ENCODE measurements at regions not wholly inside any gene's neighbourhood (a gene's known extent, or its start where the extent isn't known, plus 50 kb on each side); places are given as distances from the start of the nearest gene placed in this dataset.
A peak's percentile ranks its signal among the peaks of the same experiment; 100 is the strongest.

DNA sequence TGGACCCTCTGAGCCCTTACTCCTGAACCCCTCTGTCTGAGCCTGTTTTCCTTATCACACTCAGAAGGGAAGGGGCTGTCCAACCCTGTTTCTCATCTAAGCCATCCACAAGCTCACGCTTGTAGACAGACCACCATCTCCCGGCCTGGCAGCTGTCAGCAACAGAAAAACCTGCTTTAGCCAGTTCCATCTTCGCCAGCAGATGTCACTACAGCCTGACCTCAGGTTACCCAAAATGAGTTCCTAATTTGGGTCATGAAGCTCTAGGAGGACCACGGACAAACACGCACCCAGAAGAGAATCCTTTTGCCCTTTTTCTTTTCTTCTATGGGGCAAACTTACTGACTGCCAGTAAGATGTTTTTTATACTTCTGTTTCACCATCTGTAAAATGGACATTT is 445.4 kb downstream of the BCOR start:
- H3K36me3 Mint-ChIP-seq (ENCODE audit: low read depth): no peaks in the 10 kb centered on the region
- no peaks in the 10 kb centered on the region for H3K9me3 Mint-ChIP-seq
- peaks cover 7% of the 10 kb centered on the region for H3K4me1 Mint-ChIP-seq (ENCODE audit: low read depth)
- peak; percentile 1 for DNase-seq (ENCODE audit: low spot score)
- intact Hi-C loops (cut with micrococcal nuclease): loop anchor here (5.0 kb wide), 2 partner anchors 445 to 615 kb away; partner anchors contain the start of gene BCOR
- H3K4me3 Mint-ChIP-seq: no peak overlapping the region
- H3K27ac Mint-ChIP-seq: peak overlapping the region; percentile 13
- H3K27me3 Mint-ChIP-seq (ENCODE audit: insufficient read depth): peaks cover 4% of the 10 kb centered on the region

DNA sequence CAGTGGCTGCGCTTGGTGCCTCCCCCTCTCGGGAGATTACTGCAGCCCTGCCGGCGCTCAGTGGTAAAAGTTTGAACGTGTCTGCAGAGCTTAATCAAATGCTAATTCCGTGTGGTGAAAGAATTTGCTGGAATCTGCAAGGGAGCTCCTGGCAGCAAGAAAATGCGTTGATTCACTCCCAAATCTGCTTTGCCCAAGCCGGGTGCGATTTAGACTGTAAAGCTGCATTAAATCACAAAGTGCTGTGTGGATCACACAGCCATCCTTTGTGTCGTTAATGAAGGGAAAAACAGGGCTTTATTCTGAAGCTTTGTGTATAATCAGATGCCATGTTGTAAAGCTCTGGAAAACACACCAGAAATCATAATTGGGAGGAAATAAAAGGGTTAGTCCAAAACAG is 444.1 kb downstream of the BCOR start:
- DNase-seq (ENCODE audit: low spot score): no peak
- peaks cover 4% of the 10 kb centered on the region for H3K27me3 Mint-ChIP-seq (ENCODE audit: insufficient read depth)
- no peak overlapping the region for H3K27ac Mint-ChIP-seq
- no peaks in the 10 kb centered on the region for H3K9me3 Mint-ChIP-seq
- peaks cover 7% of the 10 kb centered on the region for H3K4me1 Mint-ChIP-seq (ENCODE audit: low read depth)
- H3K4me3 Mint-ChIP-seq: no peak overlapping the region
- intact Hi-C loops (cut with micrococcal nuclease): loop anchor here (5.0 kb wide), 2 partner anchors 444 to 614 kb away; partner anchors contain the start of gene BCOR
- no peaks in the 10 kb centered on the region for H3K36me3 Mint-ChIP-seq (ENCODE audit: low read depth)

DNA sequence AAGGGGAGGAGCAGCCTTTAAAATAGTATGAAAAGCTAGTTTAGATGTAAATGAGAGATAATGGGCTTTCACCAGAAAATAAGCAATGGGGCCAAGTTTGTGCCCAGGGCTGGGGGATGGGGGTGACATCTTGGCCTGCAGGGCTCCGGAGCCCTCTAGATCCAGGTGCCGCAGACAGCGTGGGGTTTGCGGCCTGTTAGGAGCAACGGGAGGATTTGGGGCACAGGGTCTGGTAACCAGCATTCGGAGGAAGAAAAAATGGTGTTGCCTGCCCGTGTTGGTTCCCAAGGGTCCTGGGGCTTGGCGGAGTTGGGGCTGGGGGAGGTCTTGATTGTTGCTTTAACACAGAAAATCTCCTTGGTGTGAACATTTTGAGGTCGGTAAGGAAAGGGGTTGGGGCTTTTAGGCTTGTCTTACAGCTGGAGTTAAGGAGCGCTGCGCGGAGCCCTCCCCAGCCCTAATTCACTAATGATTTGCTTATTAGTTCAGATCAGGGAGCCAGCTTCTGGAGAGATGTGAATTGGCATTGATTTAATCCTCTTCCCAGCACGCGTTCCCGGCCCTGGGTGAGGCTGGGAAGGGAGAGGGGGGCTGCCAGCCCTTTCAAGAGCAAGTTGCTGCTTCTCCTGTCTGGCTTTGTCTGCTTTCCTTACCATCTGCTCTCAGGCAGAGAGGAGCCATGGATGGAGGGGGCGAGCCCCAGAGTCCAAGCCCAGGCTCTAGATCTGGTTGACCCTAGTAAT is 443.4 kb downstream of the BCOR start:
- Mint-ChIP-seq H3K4me3 (no peak overlapping the region), H3K9me3 (no peaks in the 10 kb centered on the region), H3K4me1 (ENCODE audit: low read depth) (peaks cover 7% of the 10 kb centered on the region), H3K27me3 (ENCODE audit: insufficient read depth) (peaks cover 4% of the 10 kb centered on the region), H3K27ac (no peak overlapping the region), H3K36me3 (ENCODE audit: low read depth) (no peaks in the 10 kb centered on the region)
- no peak for DNase-seq (ENCODE audit: low spot score)
- intact Hi-C loops (cut with micrococcal nuclease): loop anchor here (5.0 kb wide), 2 partner anchors 443 to 613 kb away; partner anchors contain the start of gene BCOR

DNA sequence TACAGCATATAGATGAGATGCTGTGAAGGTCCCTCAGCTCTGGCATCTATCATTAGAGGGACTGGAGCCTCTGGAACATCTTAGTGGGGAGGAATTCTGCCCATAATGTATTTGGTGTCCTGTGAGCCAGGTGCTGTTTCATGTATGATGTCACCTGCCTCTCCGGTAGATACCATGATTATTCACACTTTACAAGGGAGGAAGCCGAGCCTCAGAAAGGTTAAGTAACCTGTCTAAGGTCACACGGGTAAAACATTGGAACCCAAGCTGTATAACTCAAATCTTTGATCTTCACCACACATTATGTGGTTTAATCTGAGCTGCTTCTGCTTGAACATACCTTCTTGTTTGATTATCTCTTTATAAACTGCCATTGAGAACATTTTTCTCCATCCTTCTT is 442.8 kb downstream of the BCOR start:
- intact Hi-C loops (cut with micrococcal nuclease): loop anchor here (5.0 kb wide), 2 partner anchors 442 to 612 kb away; partner anchors contain the start of gene BCOR
- H3K4me3 Mint-ChIP-seq: no peak overlapping the region
- H3K4me1 Mint-ChIP-seq (ENCODE audit: low read depth): peaks cover 7% of the 10 kb centered on the region
- H3K27me3 Mint-ChIP-seq (ENCODE audit: insufficient read depth): peaks cover 4% of the 10 kb centered on the region
- H3K36me3 Mint-ChIP-seq (ENCODE audit: low read depth): no peaks in the 10 kb centered on the region
- DNase-seq (ENCODE audit: low spot score): no peak
- H3K9me3 Mint-ChIP-seq: no peaks in the 10 kb centered on the region
- H3K27ac Mint-ChIP-seq: no peak overlapping the region

DNA sequence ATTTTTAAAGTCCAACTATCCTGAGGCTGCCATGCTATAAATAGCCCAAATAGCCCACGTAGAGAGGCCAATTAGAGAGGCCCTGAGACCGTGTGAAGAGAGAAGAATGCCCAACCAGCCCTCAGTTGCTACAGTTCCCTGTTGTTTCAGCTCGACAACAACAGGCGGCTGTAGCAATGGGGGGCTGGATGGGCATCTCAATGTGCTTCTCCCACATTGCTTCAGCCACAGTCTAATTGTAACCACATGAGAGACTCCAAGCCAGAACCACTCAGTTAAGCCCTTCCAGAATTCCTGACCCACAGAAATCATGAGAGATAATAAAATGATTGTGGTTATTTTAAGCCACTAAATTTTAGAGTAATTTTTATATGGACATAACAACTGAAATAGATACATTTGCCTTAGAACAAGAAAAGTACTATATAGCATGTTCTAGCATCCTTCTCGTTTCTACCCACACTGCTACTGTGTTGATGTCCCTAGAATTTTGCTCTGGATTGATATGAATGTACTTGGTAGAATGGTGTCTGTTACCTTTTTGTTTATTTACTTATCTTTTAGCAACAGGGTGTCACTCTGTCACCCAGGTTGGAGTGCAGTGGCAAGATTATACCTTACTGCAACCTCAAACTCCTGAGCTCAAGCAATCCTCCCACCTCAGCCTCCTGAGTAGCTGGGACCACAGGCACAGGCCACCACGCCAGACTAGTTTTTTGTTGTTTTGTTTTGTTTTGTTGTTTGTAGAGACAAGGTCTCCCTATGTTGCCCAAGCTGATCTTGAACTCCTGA is 436.4 kb downstream of the BCOR start:
- Mint-ChIP-seq H3K36me3 (ENCODE audit: low read depth) (no peaks in the 10 kb centered on the region), H3K4me3 (no peak overlapping the region), H3K27me3 (ENCODE audit: insufficient read depth) (peaks cover 2% of the 10 kb centered on the region), H3K4me1 (ENCODE audit: low read depth) (no peaks in the 10 kb centered on the region), H3K27ac (no peak overlapping the region), H3K9me3 (no peaks in the 10 kb centered on the region)
- no peak for DNase-seq (ENCODE audit: low spot score)
- intact Hi-C loops (cut with micrococcal nuclease): no loop called here

DNA sequence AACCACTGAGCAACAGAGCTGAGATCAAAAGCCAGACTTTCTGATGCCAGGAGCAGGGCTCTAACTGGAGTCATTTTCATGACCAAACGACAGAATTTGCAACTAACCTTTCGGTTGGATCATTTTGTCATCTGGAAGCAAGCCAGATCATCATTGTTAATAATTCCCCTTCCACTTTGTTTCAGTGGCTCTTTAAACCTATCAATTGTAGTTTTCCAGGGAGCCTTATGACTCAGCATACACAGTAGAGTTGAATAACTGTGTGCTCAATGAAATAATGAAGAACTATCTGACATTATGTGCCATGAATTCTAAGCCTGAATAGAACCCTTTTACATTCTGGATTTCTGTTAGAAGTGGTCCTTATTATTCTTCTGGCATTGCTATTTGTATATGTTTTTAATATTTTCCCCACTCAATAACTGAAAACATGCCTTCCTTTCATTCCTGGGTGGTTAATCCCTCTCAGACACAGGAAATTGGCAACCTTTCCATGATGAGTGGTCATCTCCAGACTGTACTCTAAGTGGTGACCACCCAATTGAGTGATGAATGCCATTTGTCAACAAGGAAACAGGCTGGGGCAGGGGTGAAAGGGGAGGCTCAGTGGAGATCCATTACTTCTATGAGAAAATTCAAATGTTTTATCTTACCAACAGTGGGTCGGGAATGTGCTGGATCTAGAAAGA is 431.8 kb downstream of the BCOR start:
- Mint-ChIP-seq H3K9me3 (no peaks in the 10 kb centered on the region), H3K4me1 (ENCODE audit: low read depth) (no peaks in the 10 kb centered on the region), H3K36me3 (ENCODE audit: low read depth) (no peaks in the 10 kb centered on the region), H3K4me3 (no peak overlapping the region), H3K27me3 (ENCODE audit: insufficient read depth) (peaks cover 2% of the 10 kb centered on the region), H3K27ac (no peak overlapping the region)
- DNase-seq (ENCODE audit: low spot score): no peak
- intact Hi-C loops (cut with micrococcal nuclease): no loop called here

DNA sequence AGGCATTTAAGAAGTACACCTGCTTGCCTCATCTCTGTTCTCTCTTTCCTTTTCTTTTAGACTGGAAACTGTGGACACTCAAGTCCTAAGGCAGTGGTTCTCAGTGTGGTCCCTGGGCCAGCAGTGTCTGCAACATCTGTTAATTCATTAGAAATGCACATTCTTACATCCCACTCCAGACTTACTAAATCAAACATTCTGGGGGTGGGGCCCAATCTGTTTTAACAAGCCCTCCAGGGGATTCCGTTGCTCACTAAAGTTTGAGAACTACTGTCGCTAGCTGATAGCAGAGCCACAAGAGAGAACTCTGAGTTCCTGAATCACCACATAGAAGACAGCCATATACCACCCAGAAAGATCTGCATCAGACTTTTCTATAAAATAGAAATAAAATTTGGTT is 430.6 kb downstream of the BCOR start:
- H3K36me3 Mint-ChIP-seq (ENCODE audit: low read depth): no peaks in the 10 kb centered on the region
- no peak overlapping the region for H3K27ac Mint-ChIP-seq
- H3K9me3 Mint-ChIP-seq: no peaks in the 10 kb centered on the region
- no peak for DNase-seq (ENCODE audit: low spot score)
- peaks cover 2% of the 10 kb centered on the region for H3K27me3 Mint-ChIP-seq (ENCODE audit: insufficient read depth)
- H3K4me3 Mint-ChIP-seq: no peak overlapping the region
- intact Hi-C loops (cut with micrococcal nuclease): no loop called here
- no peaks in the 10 kb centered on the region for H3K4me1 Mint-ChIP-seq (ENCODE audit: low read depth)

DNA sequence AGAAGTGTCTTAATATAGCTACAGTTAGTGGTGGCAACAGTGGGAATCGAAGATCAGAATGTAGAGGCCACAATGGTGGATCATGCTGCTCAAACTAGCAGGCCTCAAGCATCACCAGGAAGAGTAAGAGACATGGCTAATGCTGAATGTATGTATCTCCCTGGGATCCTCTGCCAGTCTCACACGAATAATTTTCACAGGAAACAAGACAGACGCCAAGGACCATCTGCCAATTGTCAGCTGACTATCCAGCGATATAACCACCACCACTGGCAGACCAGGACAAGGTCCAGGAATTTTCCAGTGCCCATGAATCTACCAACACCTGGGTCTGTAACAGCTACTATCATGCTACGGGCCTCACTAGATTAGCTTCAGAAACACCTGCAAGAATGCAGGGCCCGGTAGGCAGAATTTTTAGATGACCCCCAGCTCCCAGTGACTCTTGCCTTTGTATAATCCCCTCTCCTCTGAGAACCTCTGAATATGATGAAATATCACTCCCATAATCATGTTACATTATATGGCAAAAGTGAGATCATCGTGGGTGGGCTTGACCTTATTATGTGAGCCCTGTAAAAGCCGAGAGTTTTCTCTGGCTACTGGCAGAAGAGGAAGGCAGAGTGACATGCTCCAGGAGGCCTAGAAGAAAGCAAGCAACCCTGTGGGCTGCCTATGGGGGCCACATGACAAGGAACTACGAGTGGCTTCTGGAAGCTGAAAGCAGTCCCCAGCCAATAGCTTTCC is 429.8 kb downstream of the BCOR start:
- intact Hi-C loops (cut with micrococcal nuclease): no loop called here
- DNase-seq (ENCODE audit: low spot score): no peak

DNA sequence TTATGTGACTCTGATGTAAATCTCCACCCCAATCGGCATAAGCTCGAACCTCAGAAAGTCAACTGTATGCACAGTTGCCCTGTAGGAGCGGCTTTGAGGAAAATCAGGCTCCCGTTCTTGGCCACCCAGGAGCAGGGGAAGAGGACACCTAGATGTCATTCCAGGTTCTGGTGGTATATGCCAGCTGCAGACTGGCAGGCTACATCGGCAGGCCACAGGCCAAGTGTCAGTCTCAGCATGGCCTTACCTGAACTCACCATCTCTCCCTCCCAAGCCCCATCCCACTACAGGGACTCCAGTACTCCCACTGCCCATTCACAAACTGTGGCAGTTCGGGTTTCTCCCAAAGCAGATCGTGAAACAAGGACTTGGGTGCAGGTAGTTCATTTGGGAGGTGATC is 428.1 kb downstream of the BCOR start:
- Mint-ChIP-seq H3K36me3 (ENCODE audit: low read depth) (no peaks in the 10 kb centered on the region), H3K27ac (no peak overlapping the region), H3K4me3 (no peak overlapping the region), H3K4me1 (ENCODE audit: low read depth) (no peaks in the 10 kb centered on the region), H3K27me3 (ENCODE audit: insufficient read depth) (peaks cover 5% of the 10 kb centered on the region), H3K9me3 (no peaks in the 10 kb centered on the region)
- intact Hi-C loops (cut with micrococcal nuclease): no loop called here
- DNase-seq (ENCODE audit: low spot score): no peak

More for the DNA sequence above, 429.8 kb downstream of the BCOR start:
- no peak overlapping the region for H3K4me3 Mint-ChIP-seq
- no peak overlapping the region for H3K27ac Mint-ChIP-seq
- H3K9me3 Mint-ChIP-seq: no peaks in the 10 kb centered on the region
- no peaks in the 10 kb centered on the region for H3K4me1 Mint-ChIP-seq (ENCODE audit: low read depth)
- H3K36me3 Mint-ChIP-seq (ENCODE audit: low read depth): no peaks in the 10 kb centered on the region
- H3K27me3 Mint-ChIP-seq (ENCODE audit: insufficient read depth): peaks cover 2% of the 10 kb centered on the region

DNA sequence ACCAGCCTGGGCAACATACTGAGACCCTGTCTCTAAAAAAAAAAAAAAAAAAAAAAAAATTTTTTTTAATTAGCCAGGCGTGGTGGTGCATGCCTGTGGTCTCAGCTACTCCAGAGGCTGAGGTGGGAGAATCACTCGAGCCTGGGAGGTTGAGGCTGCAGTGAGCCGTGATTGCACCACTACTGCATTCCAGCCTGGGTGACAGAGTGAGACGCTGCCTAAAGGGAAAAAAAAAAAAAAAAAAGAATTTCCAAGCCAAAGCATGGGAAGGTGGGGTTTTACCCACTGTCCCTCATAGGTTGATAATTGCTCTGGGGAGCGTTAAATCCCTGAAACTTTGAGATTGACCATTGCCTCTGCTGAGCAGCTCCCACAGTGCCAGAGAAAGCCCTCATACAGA is 427.5 kb downstream of the BCOR start:
- Mint-ChIP-seq H3K36me3 (ENCODE audit: low read depth) (no peaks in the 10 kb centered on the region), H3K27me3 (ENCODE audit: insufficient read depth) (peaks cover 3% of the 10 kb centered on the region), H3K9me3 (no peaks in the 10 kb centered on the region), H3K4me3 (no peak overlapping the region), H3K4me1 (ENCODE audit: low read depth) (no peaks in the 10 kb centered on the region), H3K27ac (no peak overlapping the region)
- intact Hi-C loops (cut with micrococcal nuclease): no loop called here
- no peak for DNase-seq (ENCODE audit: low spot score)

DNA sequence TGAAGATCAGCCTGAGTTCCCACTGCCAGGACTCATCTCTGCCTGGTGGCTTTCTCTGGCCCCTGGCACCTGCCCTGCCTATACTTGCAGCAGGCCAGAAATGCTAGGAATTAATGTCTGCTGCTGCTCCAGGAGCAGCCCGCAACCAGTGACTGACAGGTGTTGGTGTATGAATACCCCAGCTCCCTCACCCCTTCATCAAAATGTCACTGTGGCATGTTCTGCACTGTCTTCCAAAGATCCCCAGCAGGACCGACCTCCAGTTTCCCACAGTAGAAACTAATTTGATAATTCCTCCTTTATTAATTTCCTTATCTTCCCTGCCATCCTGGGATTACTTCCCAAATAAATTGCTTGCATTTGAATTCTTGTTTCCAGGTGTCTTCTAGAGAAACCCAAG is 425.4 kb downstream of the BCOR start:
- H3K4me1 Mint-ChIP-seq (ENCODE audit: low read depth): no peaks in the 10 kb centered on the region
- no peak for DNase-seq (ENCODE audit: low spot score)
- no peak overlapping the region for H3K4me3 Mint-ChIP-seq
- H3K36me3 Mint-ChIP-seq (ENCODE audit: low read depth): no peaks in the 10 kb centered on the region
- H3K27ac Mint-ChIP-seq: no peak overlapping the region
- H3K27me3 Mint-ChIP-seq (ENCODE audit: insufficient read depth): peaks cover 3% of the 10 kb centered on the region
- intact Hi-C loops (cut with micrococcal nuclease): no loop called here
- no peaks in the 10 kb centered on the region for H3K9me3 Mint-ChIP-seq

DNA sequence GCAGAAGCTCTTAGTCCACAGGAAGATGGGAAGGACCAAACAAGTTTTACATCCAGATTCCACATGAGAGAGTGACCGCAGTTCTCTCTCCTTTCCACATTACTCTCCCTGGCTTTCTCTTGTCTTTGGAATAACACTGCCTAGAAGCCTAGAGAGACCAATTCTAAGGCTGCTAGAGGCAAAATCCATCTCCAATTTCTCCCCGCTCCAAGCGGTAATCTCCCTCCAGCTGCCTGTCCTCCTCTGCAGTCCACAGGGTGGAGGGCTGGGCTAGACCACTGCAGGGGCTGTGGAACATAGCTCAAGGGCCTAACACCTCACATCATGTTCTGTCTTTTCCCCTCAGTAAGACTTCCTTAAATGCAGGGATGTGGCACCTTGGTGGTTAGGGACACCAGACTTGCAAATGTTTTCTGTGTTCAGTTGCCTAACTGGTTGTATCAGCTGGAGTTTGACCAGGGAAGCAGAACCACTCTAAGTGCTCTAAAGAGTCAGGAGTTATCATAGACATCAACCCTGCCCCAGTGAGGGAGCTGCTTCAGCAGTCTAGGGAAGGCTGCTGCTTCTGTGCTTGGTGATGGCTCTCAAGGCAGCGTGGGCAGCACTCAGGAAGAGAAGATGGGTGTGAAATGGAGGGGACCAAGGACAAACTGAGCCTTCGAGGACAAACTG is 423.1 kb downstream of the BCOR start:
- intact Hi-C loops (cut with micrococcal nuclease): no loop called here
- no peak overlapping the region for H3K27ac Mint-ChIP-seq
- H3K27me3 Mint-ChIP-seq (ENCODE audit: insufficient read depth): peaks cover 3% of the 10 kb centered on the region
- H3K4me1 Mint-ChIP-seq (ENCODE audit: low read depth): no peaks in the 10 kb centered on the region
- DNase-seq (ENCODE audit: low spot score): no peak
- H3K4me3 Mint-ChIP-seq: no peak overlapping the region
- no peaks in the 10 kb centered on the region for H3K9me3 Mint-ChIP-seq
- no peaks in the 10 kb centered on the region for H3K36me3 Mint-ChIP-seq (ENCODE audit: low read depth)
